Heart right ventricle (tissue), 16 donors: ENCODE measurements at regions not wholly inside any gene's neighbourhood (a gene's known extent, or its start where the extent isn't known, plus 50 kb on each side); places are given as distances from the start of the nearest gene placed in this dataset.

Experiments
- ATAC-seq, 8 donors: fragments of 200-7000 bp; cut with Tn5 transposase; one replicate each; pipeline ENCODE4 v1.9.1; 2020; ENCODE audit warnings: mild to moderate bottlenecking in 8 of 8, moderate library complexity in 8 of 8, moderate number of reproducible peaks in 1 of 8
- DNase-seq, 2 donors: peaks; one replicate each; pipeline ENCODE4 v3.0.0-alpha.2; 2020
- H3K27ac ChIP-seq, 10 donors: fragments of 200-600 bp; sonication (generic) in 2 of 10; one replicate each; pipeline versions ENCODE4 v1.5.0 to v1.8.0; 2020 to 2022; ENCODE audit warnings: mild to moderate bottlenecking in 3 of 10
- H3K27me3 ChIP-seq, 7 donors: fragments of 200-600 bp; one replicate each; pipeline ENCODE4 v1.8.0; 2021 to 2022; ENCODE audit warnings: mild to moderate bottlenecking in 2 of 7
- H3K36me3 ChIP-seq, 9 donors: fragments of 200-600 bp; sonication (generic) in 1 of 9; one replicate each; pipeline versions ENCODE4 v1.5.0 to v1.8.0; 2020 to 2022; ENCODE audit warnings: mild to moderate bottlenecking in 2 of 9
- H3K4me1 ChIP-seq, 9 donors: fragments of 200-600 bp; sonication (generic) in 1 of 9; one replicate each; pipeline versions ENCODE4 v1.5.0 to v1.8.0; 2020 to 2022; ENCODE audit warnings: mild to moderate bottlenecking in 4 of 9
- H3K4me3 ChIP-seq, 10 donors: fragments of 200-600 bp; sonication (generic) in 2 of 10; one replicate each; pipeline versions ENCODE4 v1.5.0 to v1.8.0; 2020 to 2022; ENCODE audit warnings: mild to moderate bottlenecking in 7 of 10, moderate library complexity in 2 of 10
- H3K9me3 ChIP-seq, 11 donors: fragments of 200-600 bp in 10 of 11; sonication (generic) in 2 of 11; one replicate each; pipeline versions ENCODE4 v1.5.0 to v1.8.0; 2013 to 2022; ENCODE audit warnings: mild to moderate bottlenecking in 2 of 11, control low read depth in 1 of 11, moderate library complexity in 1 of 11
- CTCF ChIP-seq, 9 donors: fragments of 200-600 bp; sonication (generic) in 2 of 9; IDR thresholded peaks; one replicate each; pipeline versions ENCODE4 v1.5.0 to v1.8.0; 2021 to 2022; ENCODE audit warnings: antibody characterized with exemption in 9 of 9, mild to moderate bottlenecking in 5 of 9, moderate library complexity in 1 of 9
- WGBS, 2 donors: extraction: QIAGEN DNeasy Blood & Tissue Kit; methylation state at CpG; one replicate each; pipeline ENCODE4 v1.1.7; 2013; ENCODE audit warnings: inconsistent platforms in 1 of 2; 5-methylcytosine and 5-hydroxymethylcytosine counted together
- intact Hi-C, 10 donors: fragments of 100-400 bp; cut with DNase I; formaldehyde crosslinking; loops; one replicate each; pipeline versions ENCODE4 v1.11.1 to v1.14.2; 2022
- donor health status: Arrhythmogenic right ventricular cardiomyopathy.
- donor health status: ischemic (EF 13 %, LVEDD 7.1; RV severe dilation, severe dysfunction).
- donor health status: healthy with polysubstance abuse.
- donor health status: DM: no; HTN: yes; CAD: no.
- donor health status: DM: no; HTN: no; CAD: no.
- donor health status: ischemic (EF 25% LVEDD 6.9; RV normal size, moderate dysfunction).
- donor health status: ischemic (EF 25% LVEDD 5.7; RV mildly dilated, moderate dysfunction).
- donor health status: healthy.
- donor health status: DM: yes; HTN: yes; CAD: no.
- donor health status: Ischemic cardiomyopathy.
- donor health status: ischemic (EF 35%, LVEDD 5.7; RV mildly dilated, moderate dysfunction).
- donor health status: nonischemic (EF 11% LVEDD 7.7; RV severe dilation, severe dysfunction).
- donor health status: DM: yes; HTN: yes; CAD: no.
- donor health status: PGD.
- donor health status: ischemic (EF 29% LVEDD 5.4; RV normal size, mild dysfunction).
- donor health status: nonischemic (EF 23%, LVEDD 6.1; RV moderate dilation, normal function).

- ATAC-seq = no peak
- 52 to 64% methylated on average over 3 of the region's 3 CpGs for WGBS, 2 donors
- DNase-seq = no peak
These were observed 849.6 kb upstream of the POU3F4 start for GRCh38 chrX:82658492-82658891.

GRCh38 chrX:82666355-82666754 is 841.7 kb upstream of the POU3F4 start:
- no peak overlapping the region for H3K27ac ChIP-seq
- H3K27me3 ChIP-seq = no peaks in the 10 kb centered on the region
- WGBS, 2 donors = 45 to 46% methylated on average over 3 of the region's 3 CpGs
- ATAC-seq (no peak), DNase-seq (no peak)
- intact Hi-C loops = no loop called here
- no peak overlapping the region for H3K4me3 ChIP-seq
- no peaks in the 10 kb centered on the region for H3K4me1 ChIP-seq
- TF ChIP-seq CTCF (IDR thresholded peaks at IDR 0.05) = no peak
- no peaks in the 10 kb centered on the region for H3K36me3 ChIP-seq
- peaks cover 0 to 24% (median 0%) of the 10 kb centered on the region in 11 donors for H3K9me3 ChIP-seq

More at GRCh38 chrX:82658492-82658891, 849.6 kb upstream of the POU3F4 start:
- H3K4me3 ChIP-seq = no peak overlapping the region
- no peaks in the 10 kb centered on the region for H3K4me1 ChIP-seq
- H3K9me3 ChIP-seq = no peaks in the 10 kb centered on the region
- H3K27ac ChIP-seq = no peak overlapping the region
- H3K36me3 ChIP-seq = no peaks in the 10 kb centered on the region
- intact Hi-C loops = no loop called here
- H3K27me3 ChIP-seq = peaks cover 0 to 9% (median 0%) of the 10 kb centered on the region in 7 donors
- no peak for TF ChIP-seq CTCF (IDR thresholded peaks at IDR 0.05)

GRCh38 chrX:82675104-82675503 is 833.0 kb upstream of the POU3F4 start:
- no peak for DNase-seq
- Histone ChIP-seq H3K27me3 (no peaks in the 10 kb centered on the region), H3K4me1 (no peaks in the 10 kb centered on the region), H3K27ac (no peak overlapping the region), H3K36me3 (no peaks in the 10 kb centered on the region), H3K9me3 (no peaks in the 10 kb centered on the region), H3K4me3 (no peak overlapping the region)
- ATAC-seq = no peak
- TF ChIP-seq CTCF (IDR thresholded peaks at IDR 0.05) = no peak
- intact Hi-C loops = no loop called here

GRCh38 chrX:82676386-82676785 is 831.7 kb upstream of the POU3F4 start:
- DNase-seq (no peak), ATAC-seq (no peak)
- Histone ChIP-seq H3K27ac (no peak overlapping the region), H3K36me3 (no peaks in the 10 kb centered on the region), H3K27me3 (no peaks in the 10 kb centered on the region), H3K4me1 (no peaks in the 10 kb centered on the region), H3K9me3 (no peaks in the 10 kb centered on the region), H3K4me3 (no peak overlapping the region)
- TF ChIP-seq CTCF (IDR thresholded peaks at IDR 0.05) = peak in 2 of 9 donors; percentile 16 to 22
- intact Hi-C loops = no loop called here
- whole genome bisulfite sequencing, 2 donors = 58 to 60% methylated on average over 2 of the region's 2 CpGs

GRCh38 chrX:82677286-82677685 is 830.8 kb upstream of the POU3F4 start:
- no peak for DNase-seq
- no peak overlapping the region for H3K4me3 ChIP-seq
- no peak for ATAC-seq
- no peak overlapping the region for H3K27ac ChIP-seq
- WGBS, 2 donors = 56 to 68% methylated on average over 3 of the region's 3 CpGs
- no peaks in the 10 kb centered on the region for H3K27me3 ChIP-seq
- no peaks in the 10 kb centered on the region for H3K4me1 ChIP-seq
- no peaks in the 10 kb centered on the region for H3K36me3 ChIP-seq
- intact Hi-C loops = no loop called here
- no peak for TF ChIP-seq CTCF (IDR thresholded peaks at IDR 0.05)
- no peaks in the 10 kb centered on the region for H3K9me3 ChIP-seq
